Fibroblast of pulmonary artery (primary cell): ENCODE measurements at regions not wholly inside any gene's neighbourhood (a gene's known extent, or its start where the extent isn't known, plus 50 kb on each side); places are given as distances from the start of the nearest gene placed in this dataset.

Experiments
- DNase-seq: peaks from one replicate; pipeline ENCODE4 v3.0.0-alpha.2; 2010; ENCODE audit warnings: low read depth
- H3K4me3 ChIP-seq: replicated peaks from 2 replicates; pipeline ENCODE4 v1.5.1; 2011; ENCODE audit warnings: low read depth, mild to moderate bottlenecking, control low read depth, low read length, moderate library complexity
- TF ChIP-seq, protein P1 (sequence below): IDR thresholded peaks from 2 replicates; pipeline ENCODE4 v1.5.1; 2011; ENCODE audit warnings: mild to moderate bottlenecking, control low read depth, low read length, inconsistent platforms; ENCODE audit errors: missing control alignments

DNA sequence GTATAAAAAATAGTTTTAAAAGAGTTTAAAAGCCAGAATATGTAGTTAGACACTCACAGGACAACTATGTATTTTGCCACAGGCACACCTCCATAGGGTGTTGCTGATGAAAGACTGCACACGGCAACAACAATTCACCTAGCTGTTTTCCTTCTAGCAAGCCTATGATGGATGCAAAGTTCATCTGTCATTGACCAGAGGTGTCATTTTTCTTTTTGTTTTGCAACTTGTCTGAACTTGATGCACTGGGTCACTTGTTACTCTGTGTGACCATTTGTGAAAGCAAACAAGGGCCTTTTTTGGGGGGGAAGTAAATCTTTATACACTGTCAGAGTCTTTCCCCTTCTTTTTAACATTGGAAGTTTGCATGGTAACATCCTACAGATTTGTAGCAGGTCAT lies 258.0 kb upstream of the SEMA3A start:
- TF ChIP-seq, protein P1, sequence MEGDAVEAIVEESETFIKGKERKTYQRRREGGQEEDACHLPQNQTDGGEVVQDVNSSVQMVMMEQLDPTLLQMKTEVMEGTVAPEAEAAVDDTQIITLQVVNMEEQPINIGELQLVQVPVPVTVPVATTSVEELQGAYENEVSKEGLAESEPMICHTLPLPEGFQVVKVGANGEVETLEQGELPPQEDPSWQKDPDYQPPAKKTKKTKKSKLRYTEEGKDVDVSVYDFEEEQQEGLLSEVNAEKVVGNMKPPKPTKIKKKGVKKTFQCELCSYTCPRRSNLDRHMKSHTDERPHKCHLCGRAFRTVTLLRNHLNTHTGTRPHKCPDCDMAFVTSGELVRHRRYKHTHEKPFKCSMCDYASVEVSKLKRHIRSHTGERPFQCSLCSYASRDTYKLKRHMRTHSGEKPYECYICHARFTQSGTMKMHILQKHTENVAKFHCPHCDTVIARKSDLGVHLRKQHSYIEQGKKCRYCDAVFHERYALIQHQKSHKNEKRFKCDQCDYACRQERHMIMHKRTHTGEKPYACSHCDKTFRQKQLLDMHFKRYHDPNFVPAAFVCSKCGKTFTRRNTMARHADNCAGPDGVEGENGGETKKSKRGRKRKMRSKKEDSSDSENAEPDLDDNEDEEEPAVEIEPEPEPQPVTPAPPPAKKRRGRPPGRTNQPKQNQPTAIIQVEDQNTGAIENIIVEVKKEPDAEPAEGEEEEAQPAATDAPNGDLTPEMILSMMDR, result no peak

DNA sequence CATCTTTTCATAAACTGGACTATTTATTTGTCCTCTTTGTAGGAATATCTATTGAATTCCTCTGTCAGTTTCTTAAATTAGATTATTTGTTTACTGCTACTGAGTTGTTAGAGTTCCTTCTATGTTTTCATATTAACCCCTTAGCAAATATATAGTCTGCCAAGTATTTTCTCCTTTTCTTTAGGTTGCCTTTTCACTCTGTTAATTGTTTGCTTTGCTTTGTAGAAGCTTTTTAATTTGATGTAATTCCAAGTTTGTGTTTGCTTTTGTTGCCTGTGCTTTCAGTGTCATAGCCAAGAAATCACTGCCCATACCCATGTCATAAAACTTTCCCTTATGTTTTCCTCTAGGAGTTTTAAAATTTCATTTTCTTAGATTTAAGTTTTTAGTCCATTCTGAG lies 256.2 kb upstream of the SEMA3A start:
- TF ChIP-seq, protein P1, result no peak
- no peak overlapping the region for H3K4me3 ChIP-seq
- DNase-seq, result no peak

More for the DNA sequence above, 258.0 kb upstream of the SEMA3A start:
- no peak for DNase-seq
- no peak overlapping the region for H3K4me3 ChIP-seq

DNA sequence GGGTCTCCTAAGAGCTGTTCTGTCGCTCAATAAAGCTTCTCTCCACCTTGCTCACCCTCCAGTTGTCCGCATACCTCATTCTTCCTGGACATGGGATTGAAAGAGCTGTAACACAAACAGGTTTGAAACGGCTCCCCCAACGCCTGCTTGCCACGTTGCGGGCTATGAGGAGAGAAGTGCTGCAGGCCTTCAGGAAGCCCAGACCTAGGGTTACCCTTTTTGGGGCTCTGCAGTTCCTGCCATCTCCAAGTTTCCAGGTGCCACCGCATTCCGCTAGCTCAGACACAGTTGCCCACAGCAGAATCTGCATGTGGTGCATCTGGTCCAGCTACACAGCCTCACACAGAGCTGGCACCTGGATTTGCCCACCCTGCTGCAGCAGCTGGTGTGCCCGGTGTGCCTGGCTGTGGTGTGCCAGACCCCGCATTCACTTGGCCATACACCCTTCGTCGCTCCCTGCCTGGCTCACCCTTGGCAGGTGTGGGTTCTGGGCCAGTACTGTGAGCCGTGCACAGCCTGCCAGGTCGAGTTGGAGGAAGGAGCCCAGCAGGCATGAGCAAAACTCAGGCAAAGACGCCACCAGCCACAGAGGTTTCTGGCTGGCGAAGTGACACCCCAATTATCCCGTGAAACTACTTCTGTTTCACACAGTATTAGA lies 253.2 kb upstream of the SEMA3A start:
- TF ChIP-seq, protein P1, result no peak
- DNase-seq, result no peak
- H3K4me3 ChIP-seq, result no peak overlapping the region

DNA sequence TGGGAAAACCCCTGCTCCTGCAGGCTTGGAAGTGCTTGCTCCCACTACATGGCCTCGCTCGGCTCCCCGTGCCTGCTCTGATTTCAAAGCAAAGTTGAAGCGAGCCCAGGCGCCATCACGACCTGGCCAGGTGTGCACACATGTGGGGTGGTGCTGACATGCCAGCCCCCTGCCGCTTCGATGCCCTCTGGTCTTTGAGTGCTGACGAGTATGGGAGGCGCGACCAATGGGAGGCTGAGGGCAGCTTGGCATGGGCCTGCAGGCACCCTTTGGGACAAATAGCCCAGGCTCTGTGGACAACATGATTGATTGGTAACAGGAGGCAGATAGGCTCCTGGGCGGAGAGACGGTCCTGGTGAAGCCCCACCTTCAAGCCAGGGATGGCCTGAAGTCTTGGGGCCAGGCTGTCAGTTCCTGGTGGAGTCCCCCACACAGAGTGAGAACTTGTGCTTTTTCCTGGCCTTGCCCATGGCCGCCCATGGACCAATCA lies 252.4 kb upstream of the SEMA3A start:
- TF ChIP-seq, protein P1, result no peak
- no peak overlapping the region for H3K4me3 ChIP-seq
- DNase-seq, result no peak

DNA sequence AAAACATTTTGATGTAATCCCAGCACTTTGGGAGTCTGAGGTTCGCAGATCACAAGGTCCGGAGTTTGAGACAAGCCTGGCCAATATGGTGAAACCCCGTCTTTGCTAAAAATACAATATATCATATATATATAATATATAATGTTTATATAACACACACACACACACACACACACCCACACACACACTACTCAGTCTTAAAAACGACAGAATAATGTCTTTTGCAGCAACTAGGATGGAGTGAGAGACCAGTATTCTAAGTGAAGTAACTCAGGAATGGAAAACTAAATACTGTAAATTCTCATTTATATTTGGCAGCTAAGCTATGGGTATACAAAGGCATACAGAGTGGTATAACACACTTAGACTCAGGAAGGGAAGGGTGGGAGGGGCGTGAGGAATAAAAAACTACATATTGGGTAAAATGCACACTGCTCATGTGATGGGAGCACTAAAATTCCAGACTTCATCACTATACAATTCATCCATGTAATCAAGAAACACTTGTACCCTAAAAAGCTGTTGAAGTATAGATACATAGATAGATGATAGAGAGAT lies 231.2 kb upstream of the SEMA3A start:
- H3K4me3 ChIP-seq, result no peak overlapping the region
- DNase-seq, result no peak
- TF ChIP-seq, protein P1, result no peak

DNA sequence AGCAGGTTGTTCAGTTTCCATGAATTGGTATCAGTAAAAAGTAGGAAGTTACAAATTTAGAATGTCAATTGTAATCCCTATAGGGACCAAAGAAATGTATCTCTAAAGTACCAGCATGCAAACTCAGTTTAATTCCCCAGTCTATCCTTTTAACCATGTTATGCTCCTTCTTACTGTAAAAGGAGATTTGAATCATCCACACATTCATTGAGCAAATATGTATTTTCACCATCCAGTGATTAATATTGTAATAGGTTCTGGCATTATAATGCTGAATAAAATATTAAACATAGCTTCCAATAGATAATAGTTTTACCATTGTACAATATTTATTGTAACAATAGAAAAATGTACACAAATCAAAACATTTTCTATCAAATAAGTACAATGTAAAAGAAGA lies 228.2 kb upstream of the SEMA3A start:
- H3K4me3 ChIP-seq, result no peak overlapping the region
- TF ChIP-seq, protein P1, result no peak
- no peak for DNase-seq
